HG03460 (cell line): ENCODE measurements at regions not wholly inside any gene's neighbourhood (a gene's known extent, or its start where the extent isn't known, plus 50 kb on each side); places are given as distances from the start of the nearest gene placed in this dataset.

ENCODE experiments used
- ATAC-seq: cut with Tn5 transposase; IDR thresholded peaks from one replicate; pipeline ENCODE4 v1.9.1; 2021; ENCODE audit not compliant: unreplicated experiment

DNA sequence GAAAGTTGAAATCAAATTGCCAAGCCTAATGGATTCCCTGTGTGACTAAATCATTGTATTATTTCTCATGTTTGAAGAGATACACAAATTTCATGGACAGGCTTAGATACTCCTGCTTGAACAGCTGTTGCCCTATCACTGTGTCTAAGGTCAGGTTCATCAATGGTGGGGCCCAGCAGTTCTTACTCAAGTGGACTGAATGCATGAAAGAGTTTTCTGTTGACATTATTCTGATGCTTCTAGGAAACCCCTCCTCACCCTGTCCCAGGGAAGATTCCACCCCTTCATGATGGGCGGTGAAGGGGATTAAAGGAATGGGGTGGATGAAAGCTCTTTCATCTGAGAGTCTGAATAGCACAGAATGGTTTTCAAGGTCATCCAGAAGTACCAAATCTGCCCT, 148.8 kb downstream of the INO80D start:
- ATAC-seq: no peak

DNA sequence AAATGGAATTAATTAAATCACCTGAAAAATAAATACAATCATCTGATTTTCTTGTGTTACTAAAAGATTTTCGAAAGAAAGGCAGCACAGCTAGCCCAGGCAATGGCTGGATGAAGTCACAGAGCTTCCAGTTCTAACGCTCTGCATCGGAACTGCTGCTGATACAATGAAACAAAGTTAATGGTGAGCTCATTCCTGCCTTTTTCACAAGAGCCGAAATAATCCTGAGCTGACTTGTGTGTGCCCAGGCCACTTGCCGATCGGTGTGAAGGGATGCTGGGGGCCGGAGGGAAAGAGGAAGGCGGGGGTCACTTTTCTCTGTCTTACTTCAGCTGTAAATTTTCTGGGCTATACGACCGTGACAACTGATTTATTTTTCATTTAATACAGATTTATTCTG, 149.5 kb downstream of the INO80D start:
- ATAC-seq: no peak

DNA sequence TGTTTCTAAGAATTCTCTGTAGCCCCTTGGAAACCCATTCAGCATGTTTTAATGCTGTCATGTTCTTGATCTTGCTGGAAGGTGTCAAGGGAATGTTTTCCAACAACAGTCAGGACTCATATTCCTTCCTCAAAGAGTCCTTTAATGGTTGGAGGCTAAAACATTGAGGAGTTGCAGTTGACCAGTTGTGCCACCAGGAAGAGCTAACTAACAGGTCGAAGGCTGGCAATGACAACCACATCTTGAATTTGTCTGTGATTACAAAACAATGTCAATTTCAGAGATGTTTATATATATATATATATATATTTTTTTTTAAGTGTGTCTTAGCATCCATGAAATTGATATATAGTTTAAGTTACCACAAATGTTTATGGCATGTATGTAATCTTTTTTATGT, 151.5 kb downstream of the INO80D start:
- no peak for ATAC-seq

DNA sequence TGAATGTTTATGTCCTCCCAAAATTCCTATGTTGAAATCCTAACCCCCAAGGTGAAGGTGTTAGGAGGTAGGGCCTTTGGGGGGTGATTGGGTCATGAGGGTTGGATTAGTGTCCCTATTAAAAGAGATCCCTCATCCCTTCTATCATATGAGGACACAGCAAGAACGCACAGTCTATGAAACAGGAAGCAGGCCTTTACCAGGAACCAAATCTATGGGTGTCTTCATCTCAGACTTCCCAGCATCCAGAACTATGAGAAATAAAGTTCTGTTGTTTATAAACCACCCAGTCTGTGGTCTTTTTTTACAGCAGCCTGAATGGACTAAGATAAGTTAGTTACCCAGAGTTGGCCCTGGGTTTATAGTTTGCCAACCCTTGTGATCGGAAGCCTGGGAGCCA, 153.1 kb downstream of the INO80D start:
- no peak for ATAC-seq

- ATAC-seq: no peak
These were observed 154.6 kb downstream of the INO80D start for GRCh38 chr2:205931388-205931787.

DNA sequence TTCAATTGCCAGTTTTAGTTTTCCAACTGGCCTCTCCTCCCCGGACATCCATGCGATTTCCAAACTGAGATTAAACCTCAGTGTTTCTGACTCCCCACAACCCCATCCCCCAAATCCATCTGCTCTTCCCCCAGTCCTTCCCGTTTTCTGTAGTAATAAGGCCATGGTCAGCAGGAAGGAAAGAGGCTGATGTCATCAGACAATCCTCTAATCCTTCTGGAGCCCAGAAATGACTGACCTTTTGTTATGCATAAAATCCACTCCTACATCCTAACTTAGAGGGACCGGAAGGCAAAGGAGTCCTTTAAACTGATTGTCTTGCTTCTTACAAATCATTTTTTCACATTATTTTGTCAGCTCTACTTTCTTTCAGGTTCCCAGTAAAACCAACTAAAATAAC, 155.8 kb downstream of the INO80D start:
- no peak for ATAC-seq

GRCh38 chr2:205929246-205929942, 156.6 kb downstream of the INO80D start:
- no peak for ATAC-seq

DNA sequence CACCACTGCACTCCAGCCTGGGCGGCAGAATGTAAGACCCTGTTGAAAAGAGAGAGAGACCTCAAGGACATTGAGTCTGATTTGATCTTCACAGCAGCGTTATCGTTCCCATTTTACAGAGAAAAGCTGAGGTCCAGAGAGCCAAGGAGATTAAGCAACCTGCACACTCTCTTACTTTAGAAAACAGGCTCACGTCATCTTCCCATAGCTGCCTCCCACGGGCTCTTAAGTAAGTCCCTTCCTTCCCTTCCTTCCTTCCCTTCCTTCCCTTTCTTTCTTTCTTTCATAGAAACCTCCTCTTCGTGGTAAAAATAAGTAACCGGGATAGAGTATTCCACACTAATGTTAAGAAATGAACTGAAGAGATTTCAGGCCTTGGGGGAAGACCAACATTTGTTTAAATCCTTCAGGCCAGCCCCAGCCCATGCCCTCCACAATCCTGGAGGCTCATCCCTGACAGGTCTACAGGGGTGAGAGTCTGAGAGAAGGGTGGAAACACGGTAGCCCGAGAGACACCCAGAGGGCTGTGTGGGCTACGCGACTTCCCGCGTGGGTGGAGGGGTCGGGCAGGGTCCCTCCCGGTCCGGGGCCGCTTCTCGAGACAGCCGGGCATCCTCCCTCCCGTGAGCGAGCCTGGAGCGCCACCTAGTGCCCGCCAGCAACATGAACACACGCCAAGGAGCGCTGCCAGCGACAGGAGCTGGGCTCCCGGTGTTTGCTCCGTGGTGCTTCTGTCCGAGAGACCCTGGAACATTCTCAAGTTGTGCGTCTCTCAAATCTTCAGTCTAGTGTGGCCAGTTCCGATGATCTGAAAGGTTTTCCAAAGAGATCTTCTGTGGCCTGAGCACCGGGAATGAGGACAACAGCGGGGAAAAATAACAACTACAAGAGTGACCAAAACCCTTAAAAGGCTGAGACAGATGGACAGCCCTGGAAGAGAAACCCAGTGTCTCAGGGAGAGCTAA, 160.3 kb downstream of the INO80D start:
- ATAC-seq: peak; percentile 97

GRCh38 chr2:205924676-205925075, 161.3 kb downstream of the INO80D start:
- no peak for ATAC-seq

DNA sequence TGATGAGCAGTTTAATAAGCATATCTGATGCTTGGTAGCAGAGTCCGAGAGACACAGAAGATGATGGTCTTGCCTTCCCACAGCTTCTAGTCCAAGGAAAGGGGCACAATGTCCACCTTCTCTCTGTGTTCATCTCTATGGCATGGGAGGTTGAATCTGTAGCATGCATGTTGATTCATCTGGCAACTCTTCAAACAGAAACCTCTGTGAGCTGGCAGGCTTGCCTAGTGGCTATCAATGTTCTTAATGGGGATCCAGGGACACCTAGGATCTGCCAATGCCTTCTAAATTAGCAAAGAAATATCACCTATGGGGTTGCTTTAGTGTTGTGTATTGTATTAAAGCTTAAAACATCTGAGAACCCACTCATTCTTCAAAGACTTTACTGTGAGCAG, 170.8 kb downstream of the INO80D start:
- no peak for ATAC-seq

DNA sequence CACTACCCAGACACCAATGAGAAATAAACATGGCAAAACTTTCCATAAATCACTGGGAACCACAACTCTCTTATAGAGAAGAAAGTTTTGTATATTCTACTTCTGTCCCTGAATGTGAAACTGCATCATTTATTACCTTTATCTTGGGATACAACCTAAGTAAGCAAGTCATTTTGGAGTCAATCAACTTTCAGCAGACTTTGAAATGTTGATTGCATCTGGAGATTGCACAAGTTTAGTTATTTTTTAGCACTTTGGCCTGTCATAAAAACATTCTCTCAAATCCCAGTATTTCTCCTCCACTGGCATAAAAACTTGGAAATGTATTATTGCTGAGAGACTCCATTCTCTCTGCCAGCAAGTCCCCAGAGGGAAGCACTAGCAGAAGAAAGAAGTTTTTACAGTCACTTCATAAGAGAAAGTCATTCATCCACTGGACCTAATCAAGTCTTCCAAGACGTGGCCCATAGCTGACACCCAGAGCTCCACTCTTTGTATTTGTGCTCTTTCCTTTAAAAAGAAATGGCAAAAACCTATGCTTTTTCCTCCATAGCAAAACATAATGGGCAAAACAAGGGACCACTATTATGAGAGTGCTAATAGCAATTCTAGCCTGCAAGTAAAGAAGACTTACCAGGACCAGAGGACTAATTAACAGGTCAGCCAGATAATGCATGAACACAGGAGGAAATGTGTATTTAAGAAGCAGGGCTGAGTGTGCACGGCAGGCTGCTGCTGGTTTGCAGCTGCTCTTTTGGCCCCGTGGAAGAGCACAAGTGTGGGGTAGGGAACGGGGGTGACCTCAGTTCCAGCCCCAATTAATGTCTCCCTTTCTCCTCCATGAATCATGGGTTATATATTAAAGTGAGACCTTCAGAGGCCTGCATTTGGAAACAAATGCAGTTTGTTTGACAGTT, 171.5 kb downstream of the INO80D start:
- no peak for ATAC-seq

DNA sequence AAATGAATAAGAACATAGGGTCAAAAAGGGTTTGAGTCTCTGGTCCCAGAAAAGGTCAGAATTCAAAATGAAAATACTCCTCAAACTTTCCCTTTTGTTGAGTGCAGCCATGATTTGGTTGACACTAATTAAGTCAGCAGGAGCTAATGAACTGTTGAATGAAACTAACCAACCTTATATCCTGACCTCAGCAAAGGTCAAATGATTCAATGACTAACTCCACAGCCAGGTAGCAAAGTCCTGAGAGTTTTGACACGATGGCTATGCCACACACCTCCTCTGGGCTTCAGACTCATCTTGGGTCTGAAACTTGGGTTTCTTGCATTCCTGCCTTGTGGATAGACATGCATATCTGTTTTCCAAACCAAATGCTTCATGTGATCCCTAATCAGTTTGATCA, 172.3 kb downstream of the INO80D start:
- ATAC-seq: no peak

GRCh38 chr2:205911306-205911705, 174.7 kb downstream of the INO80D start:
- no peak for ATAC-seq

DNA sequence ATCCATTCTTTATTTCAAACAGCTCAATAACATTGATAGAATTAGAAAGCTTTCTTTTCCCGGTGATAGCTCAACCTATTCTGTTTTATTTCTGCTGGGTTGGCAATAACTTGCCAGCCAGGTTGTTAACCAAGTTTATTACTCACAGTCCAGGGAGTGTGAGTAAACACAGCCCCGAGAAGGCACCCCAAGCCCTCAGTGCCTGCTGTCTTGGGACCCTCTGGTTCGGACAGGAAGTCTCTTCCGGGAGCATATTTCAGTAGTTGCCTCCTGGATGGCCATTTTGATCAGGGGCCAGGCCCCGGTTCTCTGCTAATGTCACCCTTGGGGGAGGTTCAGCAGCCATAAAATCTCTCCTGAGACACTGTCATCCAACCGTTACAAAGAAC, 176.8 kb downstream of the INO80D start:
- ATAC-seq: no peak

DNA sequence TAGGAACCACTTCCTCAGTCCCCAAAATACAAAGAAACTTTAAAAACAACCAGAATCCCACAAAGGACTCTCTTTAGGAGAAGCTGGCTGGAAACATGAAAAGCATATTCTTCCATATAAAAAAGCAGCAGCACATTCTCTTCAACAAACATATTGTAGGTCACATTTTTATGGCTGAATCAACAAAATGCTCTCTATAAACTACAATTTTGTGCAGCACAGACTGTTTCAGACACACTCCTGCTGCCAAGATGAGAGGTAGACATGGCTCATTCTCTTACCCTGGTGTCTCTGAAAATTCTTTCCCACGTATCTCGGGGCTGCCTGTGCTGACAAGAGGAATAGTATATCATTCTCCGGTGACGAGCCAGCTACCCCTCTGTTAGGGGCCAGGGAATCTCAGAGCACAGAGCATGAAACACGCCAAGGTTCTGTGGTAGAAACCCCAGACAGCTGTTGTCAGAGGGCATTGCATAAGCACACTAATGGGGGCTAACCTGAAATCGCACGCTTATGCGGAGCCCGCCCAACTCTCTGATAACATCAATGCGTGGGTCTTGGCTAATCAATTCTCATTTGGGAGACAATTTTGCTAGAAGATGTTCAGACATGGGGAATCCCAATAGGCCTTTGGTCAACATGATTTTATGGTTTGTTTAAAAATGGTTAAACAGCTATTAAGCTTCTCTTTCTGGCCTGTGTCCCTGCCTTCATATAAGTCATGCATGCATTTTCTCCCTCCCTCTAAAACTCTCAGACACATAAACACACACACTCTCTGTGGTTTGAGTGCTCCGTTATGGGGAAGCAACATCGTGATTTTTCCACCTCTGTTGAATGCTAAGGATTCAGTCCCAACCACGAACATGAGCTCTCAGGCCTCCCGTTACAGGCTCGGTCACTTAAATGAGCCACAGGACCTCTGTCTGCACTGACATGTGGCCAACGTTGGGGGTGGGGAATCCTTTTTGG, 177.5 kb downstream of the INO80D start:
- ATAC-seq: no peak

DNA sequence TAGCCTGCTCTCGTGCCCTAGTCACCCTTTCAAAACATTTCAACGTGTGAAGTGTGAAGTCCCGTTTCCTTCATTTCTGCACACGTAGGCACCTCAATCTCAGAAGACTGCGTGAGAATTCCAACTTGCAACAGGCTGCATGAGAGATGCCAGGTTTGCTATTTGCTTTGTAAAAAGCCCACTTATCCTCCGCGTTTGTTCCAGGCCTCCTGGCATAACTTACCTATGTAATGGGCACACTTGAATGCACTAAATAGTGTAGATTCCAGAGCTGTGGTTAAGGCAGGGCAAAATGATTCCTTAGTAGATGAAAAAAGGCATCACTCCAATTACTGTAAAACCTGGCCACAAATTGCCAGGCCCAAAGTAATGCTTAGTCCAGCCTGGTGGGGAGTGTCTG, 179.6 kb downstream of the INO80D start:
- ATAC-seq: no peak

GRCh38 chr2:205905576-205905975, 180.4 kb downstream of the INO80D start:
- ATAC-seq: no peak

GRCh38 chr2:205904873-205905272, 181.1 kb downstream of the INO80D start:
- ATAC-seq: no peak

DNA sequence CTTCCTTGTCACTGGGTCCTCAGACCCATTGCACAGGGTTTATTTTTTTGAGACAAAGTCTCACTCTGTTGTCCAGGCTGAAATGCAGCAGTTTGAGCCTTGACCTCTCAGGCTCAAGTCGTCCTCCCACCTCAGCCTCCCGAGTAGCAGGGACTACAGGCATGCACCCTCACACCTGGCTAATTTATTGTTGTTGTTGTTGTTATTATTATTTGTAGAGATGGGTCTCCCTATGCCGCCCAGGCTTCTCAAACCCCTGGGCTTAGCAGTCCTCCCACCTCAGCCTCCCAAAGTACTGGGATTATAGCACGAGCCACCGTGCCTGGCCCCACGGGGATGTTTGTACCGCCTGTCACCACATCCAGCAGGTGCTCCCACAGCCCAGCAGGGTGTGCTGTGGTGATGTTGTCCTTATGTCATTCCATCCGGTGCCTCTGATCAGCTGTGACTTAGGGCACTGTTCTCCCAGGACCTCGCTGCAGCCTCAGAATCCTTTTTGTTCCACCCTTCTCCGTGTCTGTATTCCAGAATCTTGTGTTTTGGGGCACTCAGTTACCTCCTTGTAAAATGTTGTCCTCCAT, 182.3 kb downstream of the INO80D start:
- peak; percentile 86 for ATAC-seq

DNA sequence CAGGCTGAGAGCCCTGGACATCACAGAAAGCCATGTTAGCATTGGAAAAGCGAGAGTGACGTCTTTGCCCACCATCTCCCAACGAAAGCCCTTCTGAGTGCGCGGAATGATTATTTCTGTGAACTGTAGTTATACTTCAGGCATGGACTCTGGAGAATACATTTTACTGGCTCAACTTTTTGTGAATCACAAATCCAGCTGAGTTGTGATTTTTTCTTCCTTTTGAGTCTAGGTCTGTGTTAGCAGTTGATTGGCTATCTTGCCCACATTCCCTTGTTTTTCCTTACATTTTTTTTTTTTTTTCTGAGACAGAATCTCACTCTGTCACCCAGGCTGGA, 183.1 kb downstream of the INO80D start:
- no peak for ATAC-seq
